B cell (primary cell): ENCODE measurements at regions not wholly inside any gene's neighbourhood (a gene's known extent, or its start where the extent isn't known, plus 50 kb on each side); places are given as distances from the start of the nearest gene placed in this dataset.

ENCODE experiments used
- CTCF ChIP-seq: fragments of 200-600 bp; IDR thresholded peaks from one replicate; pipeline ENCODE4 v1.8.0; 2022; ENCODE audit warnings: antibody characterized with exemption, mild to moderate bottlenecking
- EZH2 ChIP-seq: IDR thresholded peaks from 2 replicates; pipeline ENCODE4 v1.6.1; 2012; ENCODE audit warnings: borderline replicate concordance, low read depth, mild to moderate bottlenecking, moderate library complexity, low read length; ENCODE audit not compliant: insufficient read depth, poor library complexity, severe bottlenecking

GRCh38 chr11:87712802-87713202 is 462.4 kb downstream of the RAB38 start:
- TF ChIP-seq CTCF (no peak), EZH2 (no peak)
